ENCODE measurements at regions not wholly inside any gene's neighbourhood (a gene's known extent, or its start where the extent isn't known, plus 50 kb on each side); places are given as distances from the start of the nearest gene placed in this dataset.

DNA sequence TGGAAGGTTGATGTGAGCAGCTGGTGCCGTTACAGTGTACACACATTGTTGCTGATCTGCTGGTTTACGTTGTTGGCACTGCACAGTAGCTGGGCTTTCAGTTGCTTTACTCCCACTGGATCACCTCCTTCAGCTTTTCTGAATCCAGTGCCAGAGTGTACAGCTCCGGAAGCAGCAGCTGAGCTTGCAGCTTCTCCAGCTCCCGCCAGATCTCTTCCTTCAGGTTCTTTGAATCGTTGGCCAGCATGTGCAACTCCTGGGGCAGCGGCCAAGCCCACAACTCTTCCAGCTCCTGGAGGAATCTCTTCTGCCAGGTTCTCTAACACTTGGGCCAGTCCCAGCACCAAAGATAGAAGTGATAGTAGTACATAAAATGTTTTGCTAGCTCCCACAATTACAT lies 149.7 kb upstream of the RRP15 start:
- Mint-ChIP-seq H3K9me3 (no peaks in the 10 kb centered on the region), H3K36me3 (ENCODE audit: low read depth) (no peaks in the 10 kb centered on the region), H3K27me3 (no peaks in the 10 kb centered on the region), H3K4me3 (no peak overlapping the region), H3K4me1 (no peaks in the 10 kb centered on the region), H3K27ac (no peak overlapping the region)
- no peak for ATAC-seq (replicated peaks)

GRCh38 chr1:218139761-218140160 lies 145.3 kb upstream of the RRP15 start:
- no peak overlapping the region for H3K4me3 Mint-ChIP-seq
- no peaks in the 10 kb centered on the region for H3K4me1 Mint-ChIP-seq
- H3K36me3 Mint-ChIP-seq (ENCODE audit: low read depth): no peaks in the 10 kb centered on the region
- no peak for ATAC-seq (replicated peaks)
- H3K27ac Mint-ChIP-seq: no peak overlapping the region
- H3K27me3 Mint-ChIP-seq: no peaks in the 10 kb centered on the region
- H3K9me3 Mint-ChIP-seq: no peaks in the 10 kb centered on the region

DNA sequence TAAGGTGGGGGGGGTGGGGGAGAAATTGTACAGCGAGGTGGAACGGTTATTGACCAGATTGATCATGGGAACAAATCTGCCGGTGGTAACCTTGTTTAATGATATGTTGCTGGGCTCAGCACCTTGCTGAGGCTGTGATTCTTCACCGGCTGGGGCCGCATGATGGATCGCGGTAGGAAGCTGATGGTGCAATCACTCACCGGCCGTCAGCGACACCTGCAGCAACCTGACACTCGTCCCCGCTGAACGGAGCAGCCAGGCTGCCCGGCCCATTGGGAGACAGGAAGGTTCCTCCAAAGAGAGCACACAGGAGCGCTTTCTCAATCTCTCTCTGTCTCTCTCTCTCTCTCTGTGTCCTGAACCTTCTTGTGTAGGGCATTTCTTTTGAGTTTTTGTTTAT lies 128.5 kb upstream of the RRP15 start:
- Mint-ChIP-seq H3K36me3 (ENCODE audit: low read depth) (no peaks in the 10 kb centered on the region), H3K27ac (no peak overlapping the region), H3K27me3 (peaks cover 29% of the 10 kb centered on the region), H3K9me3 (peaks cover 3% of the 10 kb centered on the region), H3K4me3 (no peak overlapping the region), H3K4me1 (no peaks in the 10 kb centered on the region)
- no peak for ATAC-seq (replicated peaks)

DNA sequence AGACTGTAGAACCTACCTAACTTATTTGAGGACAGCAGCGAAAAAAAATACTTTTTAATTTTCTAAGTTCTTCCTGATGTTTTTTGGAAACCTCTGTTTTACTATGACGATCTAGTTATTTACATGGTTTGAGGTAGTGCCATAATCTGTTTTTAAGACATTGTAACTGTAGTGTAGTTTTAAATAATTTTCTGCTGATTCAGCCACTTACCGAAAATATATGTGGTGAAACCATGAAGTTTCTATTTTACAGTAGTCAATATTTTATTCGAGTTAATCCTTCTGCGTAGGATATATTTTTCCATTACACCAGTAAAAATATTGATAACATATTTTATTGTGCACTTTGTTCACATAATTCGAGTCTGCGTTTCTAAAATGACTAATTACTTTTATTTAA lies 121.7 kb upstream of the RRP15 start:
- no peak for ATAC-seq (replicated peaks)
- Mint-ChIP-seq H3K36me3 (ENCODE audit: low read depth) (peaks cover 7% of the 10 kb centered on the region), H3K27ac (no peak overlapping the region), H3K9me3 (no peaks in the 10 kb centered on the region), H3K27me3 (peaks cover 47% of the 10 kb centered on the region), H3K4me3 (peak overlapping the region; percentile 79), H3K4me1 (peaks cover 5% of the 10 kb centered on the region)

GRCh38 chr1:218164111-218164929 lies 120.8 kb upstream of the RRP15 start:
- peak; percentile 26 for ATAC-seq (replicated peaks)
- no peaks in the 10 kb centered on the region for H3K9me3 Mint-ChIP-seq
- H3K27me3 Mint-ChIP-seq: peaks cover 43% of the 10 kb centered on the region
- H3K27ac Mint-ChIP-seq: no peak overlapping the region
- peaks cover 5% of the 10 kb centered on the region for H3K4me1 Mint-ChIP-seq
- peak overlapping the region; percentile 79 for H3K4me3 Mint-ChIP-seq
- H3K36me3 Mint-ChIP-seq (ENCODE audit: low read depth): peaks cover 7% of the 10 kb centered on the region

GRCh38 chr1:218164930-218165700 lies 120.0 kb upstream of the RRP15 start:
- peaks cover 5% of the 10 kb centered on the region for H3K4me1 Mint-ChIP-seq
- peaks cover 7% of the 10 kb centered on the region for H3K36me3 Mint-ChIP-seq (ENCODE audit: low read depth)
- no peak for ATAC-seq (replicated peaks)
- H3K9me3 Mint-ChIP-seq: no peaks in the 10 kb centered on the region
- no peak overlapping the region for H3K27ac Mint-ChIP-seq
- H3K4me3 Mint-ChIP-seq: peak overlapping the region; percentile 60
- peaks cover 42% of the 10 kb centered on the region for H3K27me3 Mint-ChIP-seq

GRCh38 chr1:218165701-218166114 lies 119.4 kb upstream of the RRP15 start:
- peak overlapping the region; percentile 60 for H3K4me3 Mint-ChIP-seq
- H3K27ac Mint-ChIP-seq: no peak overlapping the region
- peaks cover 5% of the 10 kb centered on the region for H3K4me1 Mint-ChIP-seq
- H3K27me3 Mint-ChIP-seq: peaks cover 41% of the 10 kb centered on the region
- H3K9me3 Mint-ChIP-seq: no peaks in the 10 kb centered on the region
- no peak for ATAC-seq (replicated peaks)
- H3K36me3 Mint-ChIP-seq (ENCODE audit: low read depth): peaks cover 7% of the 10 kb centered on the region

- peak overlapping the region; percentile 60 for H3K4me3 Mint-ChIP-seq
- peaks cover 5% of the 10 kb centered on the region for H3K4me1 Mint-ChIP-seq
- no peak for ATAC-seq (replicated peaks)
- H3K27ac Mint-ChIP-seq: no peak overlapping the region
- no peaks in the 10 kb centered on the region for H3K9me3 Mint-ChIP-seq
- H3K27me3 Mint-ChIP-seq: peaks cover 42% of the 10 kb centered on the region
- peaks cover 7% of the 10 kb centered on the region for H3K36me3 Mint-ChIP-seq (ENCODE audit: low read depth)
These were observed 118.7 kb upstream of the RRP15 start for GRCh38 chr1:218166268-218166945.

DNA sequence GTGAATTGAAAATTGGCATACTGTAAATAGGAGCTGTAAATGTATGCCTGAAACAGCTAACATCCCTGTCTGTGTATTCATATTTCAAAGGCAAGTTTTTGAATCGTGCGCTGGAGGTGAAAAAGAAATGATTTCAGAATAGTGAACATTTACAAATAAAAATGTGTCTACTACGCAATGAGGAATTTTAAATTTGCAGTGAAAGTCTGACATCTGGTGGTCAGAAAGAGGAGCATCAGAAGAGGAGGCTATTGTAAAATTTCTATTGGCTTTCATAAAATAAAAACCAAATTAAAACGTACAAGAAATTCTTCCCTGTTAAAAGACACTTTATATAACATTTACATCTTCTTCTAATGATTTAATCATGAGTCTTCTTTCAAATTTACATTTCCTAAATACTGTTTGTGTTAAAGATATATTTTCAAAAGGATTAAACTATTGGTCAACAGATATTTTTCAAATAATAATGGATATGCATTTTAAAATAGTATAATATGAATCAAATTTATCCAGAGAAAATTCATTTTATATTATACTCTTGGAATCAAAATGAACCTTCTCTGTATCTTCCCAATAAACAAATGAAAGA lies 113.7 kb upstream of the RRP15 start:
- H3K27me3 Mint-ChIP-seq: peaks cover 34% of the 10 kb centered on the region
- ATAC-seq (replicated peaks): no peak
- no peaks in the 10 kb centered on the region for H3K36me3 Mint-ChIP-seq (ENCODE audit: low read depth)
- H3K27ac Mint-ChIP-seq: no peak overlapping the region
- no peaks in the 10 kb centered on the region for H3K4me1 Mint-ChIP-seq
- H3K9me3 Mint-ChIP-seq: no peaks in the 10 kb centered on the region
- H3K4me3 Mint-ChIP-seq: no peak overlapping the region

GRCh38 chr1:218182455-218182854 lies 102.6 kb upstream of the RRP15 start:
- no peak for ATAC-seq (replicated peaks)
- H3K4me3 Mint-ChIP-seq: no peak overlapping the region
- no peaks in the 10 kb centered on the region for H3K36me3 Mint-ChIP-seq (ENCODE audit: low read depth)
- no peaks in the 10 kb centered on the region for H3K9me3 Mint-ChIP-seq
- H3K27me3 Mint-ChIP-seq: peaks cover 9% of the 10 kb centered on the region
- H3K27ac Mint-ChIP-seq: no peak overlapping the region
- no peaks in the 10 kb centered on the region for H3K4me1 Mint-ChIP-seq

- H3K4me1 Mint-ChIP-seq: no peaks in the 10 kb centered on the region
- H3K27me3 Mint-ChIP-seq: peaks cover 8% of the 10 kb centered on the region
- H3K4me3 Mint-ChIP-seq: no peak overlapping the region
- no peak overlapping the region for H3K27ac Mint-ChIP-seq
- H3K36me3 Mint-ChIP-seq (ENCODE audit: low read depth): no peaks in the 10 kb centered on the region
- peaks cover 5% of the 10 kb centered on the region for H3K9me3 Mint-ChIP-seq
- no peak for ATAC-seq (replicated peaks)
These were observed 84.1 kb upstream of the RRP15 start for GRCh38 chr1:218200979-218201378.

DNA sequence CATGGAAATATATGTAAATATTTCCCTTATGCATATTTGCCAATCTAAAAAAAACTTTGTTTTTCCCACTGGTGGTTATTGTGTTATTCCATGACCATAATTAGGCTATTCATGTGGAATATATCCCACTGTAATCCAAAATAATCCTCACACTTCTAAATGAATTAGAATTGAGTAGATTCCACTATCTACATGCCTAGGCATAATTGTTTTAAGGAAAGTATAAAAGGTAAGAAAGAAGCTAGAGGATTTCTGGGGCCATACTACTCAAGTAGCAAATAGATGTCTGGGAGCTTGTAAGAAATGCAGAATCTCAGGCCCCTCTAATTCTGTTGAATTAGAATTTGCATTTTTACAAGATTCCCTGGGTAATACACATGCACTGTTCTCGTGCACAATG lies 83.5 kb upstream of the RRP15 start:
- no peaks in the 10 kb centered on the region for H3K36me3 Mint-ChIP-seq (ENCODE audit: low read depth)
- H3K4me3 Mint-ChIP-seq: no peak overlapping the region
- peaks cover 5% of the 10 kb centered on the region for H3K9me3 Mint-ChIP-seq
- no peak overlapping the region for H3K27ac Mint-ChIP-seq
- peaks cover 8% of the 10 kb centered on the region for H3K27me3 Mint-ChIP-seq
- ATAC-seq (replicated peaks): no peak
- no peaks in the 10 kb centered on the region for H3K4me1 Mint-ChIP-seq

GRCh38 chr1:218205721-218206120 lies 79.4 kb upstream of the RRP15 start:
- Mint-ChIP-seq H3K9me3 (peaks cover 5% of the 10 kb centered on the region), H3K4me3 (no peak overlapping the region), H3K36me3 (ENCODE audit: low read depth) (no peaks in the 10 kb centered on the region), H3K27ac (no peak overlapping the region), H3K4me1 (no peaks in the 10 kb centered on the region), H3K27me3 (peaks cover 11% of the 10 kb centered on the region)
- no peak for ATAC-seq (replicated peaks)

GRCh38 chr1:218207194-218207593 lies 77.9 kb upstream of the RRP15 start:
- Mint-ChIP-seq H3K27ac (no peak overlapping the region), H3K4me3 (no peak overlapping the region), H3K36me3 (ENCODE audit: low read depth) (no peaks in the 10 kb centered on the region), H3K4me1 (no peaks in the 10 kb centered on the region), H3K27me3 (peaks cover 11% of the 10 kb centered on the region), H3K9me3 (peaks cover 5% of the 10 kb centered on the region)
- ATAC-seq (replicated peaks): no peak

All from activated T-helper 17 cell treated with anti-CD3 and anti-CD28 coated beads, Interleukin-2, amount 50 U/mL, for 72 hours (primary cell).